Muscle of leg (tissue), 3 donors: ENCODE measurements at regions not wholly inside any gene's neighbourhood (a gene's known extent, or its start where the extent isn't known, plus 50 kb on each side); places are given as distances from the start of the nearest gene placed in this dataset.

Experiments used
- DNase-seq: peaks from one replicate; pipeline ENCODE4 v3.0.0; 2013
- H3K27ac ChIP-seq: one replicate; pipeline ENCODE4 v1.5.1; 2013; ENCODE audit warnings: mild to moderate bottlenecking, low read length, control low read depth
- H3K27me3 ChIP-seq: one replicate; pipeline ENCODE4 v1.6.1; 2013; ENCODE audit warnings: low read length; ENCODE audit not compliant: control insufficient read depth, insufficient read depth
- H3K36me3 ChIP-seq: one replicate; pipeline ENCODE4 v1.6.1; 2013; ENCODE audit warnings: low read length; ENCODE audit not compliant: control insufficient read depth, insufficient read depth
- H3K4me1 ChIP-seq: one replicate; pipeline ENCODE4 v1.6.1; 2013; ENCODE audit warnings: low read length; ENCODE audit not compliant: control insufficient read depth, insufficient read depth
- H3K4me3 ChIP-seq: one replicate; pipeline ENCODE4 v1.5.1; 2013; ENCODE audit warnings: low read length, control low read depth
- H3K9me3 ChIP-seq: replicated peaks from 2 replicates; pipeline ENCODE4 v1.6.1; 2013; ENCODE audit warnings: low read depth, low read length; ENCODE audit not compliant: control insufficient read depth
- WGBS: methylation state at CpG from one replicate; pipeline ENCODE4 v1.1.5; 2013; ENCODE audit warnings: missing lambda C conversion rate; ENCODE audit not compliant: insufficient coverage; 5-methylcytosine and 5-hydroxymethylcytosine counted together

GRCh38 chr2:118763797-118764196, 83.7 kb downstream of the EN1 start:
- H3K4me3 ChIP-seq: no peak overlapping the region
- H3K4me1 ChIP-seq: peaks cover 10% of the 10 kb centered on the region
- no peaks in the 10 kb centered on the region for H3K36me3 ChIP-seq
- no peak overlapping the region for H3K27ac ChIP-seq
- DNase-seq: peak; percentile 16
- no peaks in the 10 kb centered on the region for H3K9me3 ChIP-seq
- 42% methylated on average over 8 of the region's 12 CpGs for WGBS
- peaks cover 2% of the 10 kb centered on the region for H3K27me3 ChIP-seq

- peak; percentile 61 for DNase-seq
These were observed 85.2 kb downstream of the EN1 start for GRCh38 chr2:118762290-118762689.

GRCh38 chr2:118761771-118762170, 85.7 kb downstream of the EN1 start:
- DNase-seq: peak; percentile 50
- WGBS: 47% methylated on average over 4 of the region's 6 CpGs

More at GRCh38 chr2:118762290-118762689, 85.2 kb downstream of the EN1 start:
- Histone ChIP-seq H3K4me1 (peaks cover 7% of the 10 kb centered on the region), H3K4me3 (no peak overlapping the region), H3K27ac (no peak overlapping the region), H3K9me3 (no peaks in the 10 kb centered on the region), H3K36me3 (no peaks in the 10 kb centered on the region), H3K27me3 (no peaks in the 10 kb centered on the region)
- no CpG with 5 or more reads among the region's 3 CpGs for WGBS

GRCh38 chr2:118755901-118756300, 91.5 kb downstream of the EN1 start:
- no CpG with 5 or more reads among the region's 2 CpGs for WGBS
- Histone ChIP-seq H3K9me3 (no peaks in the 10 kb centered on the region), H3K36me3 (no peaks in the 10 kb centered on the region), H3K4me1 (no peaks in the 10 kb centered on the region), H3K27me3 (no peaks in the 10 kb centered on the region), H3K27ac (no peak overlapping the region), H3K4me3 (no peak overlapping the region)
- DNase-seq: no peak

More at GRCh38 chr2:118761771-118762170, 85.7 kb downstream of the EN1 start:
- H3K36me3 ChIP-seq: no peaks in the 10 kb centered on the region
- H3K4me3 ChIP-seq: no peak overlapping the region
- H3K27me3 ChIP-seq: no peaks in the 10 kb centered on the region
- no peak overlapping the region for H3K27ac ChIP-seq
- no peaks in the 10 kb centered on the region for H3K9me3 ChIP-seq
- H3K4me1 ChIP-seq: peaks cover 7% of the 10 kb centered on the region

GRCh38 chr2:118755384-118755783, 92.1 kb downstream of the EN1 start:
- no peak for DNase-seq
- Histone ChIP-seq H3K9me3 (no peaks in the 10 kb centered on the region), H3K4me1 (no peaks in the 10 kb centered on the region), H3K36me3 (no peaks in the 10 kb centered on the region), H3K27me3 (no peaks in the 10 kb centered on the region), H3K4me3 (no peak overlapping the region), H3K27ac (no peak overlapping the region)
- 67% methylated on average over 1 of the region's 2 CpGs for WGBS

- Histone ChIP-seq H3K27me3 (no peaks in the 10 kb centered on the region), H3K27ac (no peak overlapping the region), H3K36me3 (no peaks in the 10 kb centered on the region), H3K4me1 (no peaks in the 10 kb centered on the region), H3K9me3 (no peaks in the 10 kb centered on the region), H3K4me3 (no peak overlapping the region)
- DNase-seq: no peak
- 73% methylated on average over 16 of the region's 16 CpGs for WGBS
These were observed 94.6 kb downstream of the EN1 start for GRCh38 chr2:118752762-118753429.

GRCh38 chr2:118750959-118751565, 96.4 kb downstream of the EN1 start:
- H3K27me3 ChIP-seq: no peaks in the 10 kb centered on the region
- H3K27ac ChIP-seq: no peak overlapping the region
- WGBS: 100% methylated on average over 1 of the region's 3 CpGs
- H3K4me3 ChIP-seq: no peak overlapping the region
- H3K9me3 ChIP-seq: no peaks in the 10 kb centered on the region
- no peak for DNase-seq
- no peaks in the 10 kb centered on the region for H3K4me1 ChIP-seq
- H3K36me3 ChIP-seq: no peaks in the 10 kb centered on the region

GRCh38 chr2:118748245-118748885, 99.1 kb downstream of the EN1 start:
- peak; percentile 54 for DNase-seq
- Histone ChIP-seq H3K27me3 (no peaks in the 10 kb centered on the region), H3K36me3 (no peaks in the 10 kb centered on the region), H3K27ac (no peak overlapping the region), H3K4me3 (no peak overlapping the region), H3K4me1 (no peaks in the 10 kb centered on the region), H3K9me3 (peaks cover 12% of the 10 kb centered on the region)
- 58% methylated on average over 2 of the region's 3 CpGs for WGBS

- H3K27ac ChIP-seq: no peak overlapping the region
- H3K4me1 ChIP-seq: no peaks in the 10 kb centered on the region
- no peak for DNase-seq
- H3K4me3 ChIP-seq: no peak overlapping the region
- H3K9me3 ChIP-seq: peaks cover 13% of the 10 kb centered on the region
- H3K27me3 ChIP-seq: no peaks in the 10 kb centered on the region
- no peaks in the 10 kb centered on the region for H3K36me3 ChIP-seq
These were observed 99.8 kb downstream of the EN1 start for GRCh38 chr2:118747637-118748036.

GRCh38 chr2:118747066-118747465, 100.4 kb downstream of the EN1 start:
- Histone ChIP-seq H3K27me3 (no peaks in the 10 kb centered on the region), H3K9me3 (peaks cover 13% of the 10 kb centered on the region), H3K4me1 (no peaks in the 10 kb centered on the region), H3K36me3 (no peaks in the 10 kb centered on the region), H3K4me3 (no peak overlapping the region), H3K27ac (no peak overlapping the region)
- DNase-seq: no peak
- WGBS: 93% methylated on average over 4 of the region's 5 CpGs
